Stimulated activated CD4-positive, alpha-beta T cell treated with anti-CD3 and anti-CD28 coated beads, Interleukin-2, amount 100 ng/mL, for 48 hours (primary cell): ENCODE measurements at regions not wholly inside any gene's neighbourhood (a gene's known extent, or its start where the extent isn't known, plus 50 kb on each side); places are given as distances from the start of the nearest gene placed in this dataset.
"Not testable (repeated sequence)": the region's sequence is repeated elsewhere in the genome, so short reads cannot be mapped to it uniquely, and the experiment has no call there.

ENCODE experiments used
- DNase-seq, 2 donors: peaks; one replicate each; pipeline ENCODE4 v3.0.0-alpha.2; 2020

DNA sequence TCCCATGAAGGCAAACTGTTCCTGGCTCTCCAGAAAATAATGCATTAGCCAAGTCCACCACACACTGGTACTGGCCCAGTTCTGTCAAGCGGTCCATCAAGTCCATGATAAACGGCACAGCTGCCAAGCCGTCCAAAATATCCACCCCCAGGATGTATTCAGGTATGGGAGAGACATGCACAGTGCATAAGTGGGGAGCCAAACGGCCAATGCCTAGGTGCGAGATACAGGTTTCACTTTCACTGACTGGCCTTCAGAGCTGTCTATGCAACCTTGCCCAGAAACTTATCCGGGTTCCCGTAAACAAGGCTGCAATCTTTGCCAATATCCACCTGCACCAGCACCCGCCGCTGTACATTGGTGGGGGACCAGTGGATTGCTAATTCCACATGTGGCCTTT, 795.8 kb downstream of the EFNA5 start:
- no peak for DNase-seq

DNA sequence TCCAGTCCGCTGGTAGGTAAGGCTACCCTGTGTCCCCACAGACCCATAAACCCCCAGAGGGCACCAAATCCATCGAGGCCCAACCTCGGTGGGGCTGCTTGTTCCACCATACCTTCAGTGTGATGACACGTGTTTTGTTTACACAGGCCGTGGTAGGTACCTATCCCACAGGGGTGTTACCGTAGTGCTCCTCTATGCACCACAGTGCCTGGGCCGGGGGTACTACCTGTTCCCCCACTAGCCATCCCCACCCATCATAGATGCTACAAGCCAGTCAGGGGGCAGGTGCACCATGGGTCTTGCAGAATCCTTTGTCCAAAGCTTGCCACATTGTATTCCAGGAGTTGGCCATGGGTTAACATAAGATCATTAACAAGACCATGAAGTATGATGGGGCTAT, 796.2 kb downstream of the EFNA5 start:
- DNase-seq: no peak

DNA sequence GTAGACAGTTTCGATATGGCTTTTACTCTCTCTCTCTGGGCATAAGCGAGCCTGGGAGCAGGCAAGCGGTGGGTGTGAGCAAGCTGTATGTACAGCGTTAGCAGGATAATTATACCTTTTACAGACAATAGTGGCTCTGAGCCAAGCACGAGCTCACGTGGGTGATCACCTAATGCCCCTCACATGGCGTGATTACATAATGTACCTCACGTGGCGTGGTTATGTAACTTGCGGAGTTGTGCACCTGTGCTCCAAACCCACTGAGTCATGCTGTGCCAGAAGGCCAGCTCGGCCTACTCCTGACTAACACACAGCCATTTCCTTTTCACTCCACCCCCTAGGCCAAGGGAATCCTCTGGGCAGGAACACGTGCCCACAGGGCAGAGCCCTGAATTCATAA, 797.2 kb downstream of the EFNA5 start:
- no peak for DNase-seq

DNA sequence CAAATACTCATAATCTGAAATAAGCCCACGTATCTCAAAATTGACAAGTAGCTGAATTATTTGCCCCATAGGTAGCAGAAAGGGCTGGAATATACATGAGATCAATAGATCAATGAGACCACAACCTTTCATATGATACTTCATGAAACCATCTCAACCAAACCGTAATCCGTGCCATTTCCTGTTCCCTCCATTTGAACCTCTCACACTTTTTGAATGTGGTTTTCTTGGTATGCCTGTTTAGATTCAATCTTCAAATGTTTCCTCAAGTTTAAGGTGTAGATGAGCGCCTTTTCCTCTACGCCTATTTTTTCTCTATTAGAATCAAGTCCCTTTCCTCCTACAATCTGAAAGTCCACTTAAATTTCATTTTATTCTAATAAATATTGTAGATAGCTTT, 805.5 kb downstream of the EFNA5 start:
- no peak for DNase-seq

DNA sequence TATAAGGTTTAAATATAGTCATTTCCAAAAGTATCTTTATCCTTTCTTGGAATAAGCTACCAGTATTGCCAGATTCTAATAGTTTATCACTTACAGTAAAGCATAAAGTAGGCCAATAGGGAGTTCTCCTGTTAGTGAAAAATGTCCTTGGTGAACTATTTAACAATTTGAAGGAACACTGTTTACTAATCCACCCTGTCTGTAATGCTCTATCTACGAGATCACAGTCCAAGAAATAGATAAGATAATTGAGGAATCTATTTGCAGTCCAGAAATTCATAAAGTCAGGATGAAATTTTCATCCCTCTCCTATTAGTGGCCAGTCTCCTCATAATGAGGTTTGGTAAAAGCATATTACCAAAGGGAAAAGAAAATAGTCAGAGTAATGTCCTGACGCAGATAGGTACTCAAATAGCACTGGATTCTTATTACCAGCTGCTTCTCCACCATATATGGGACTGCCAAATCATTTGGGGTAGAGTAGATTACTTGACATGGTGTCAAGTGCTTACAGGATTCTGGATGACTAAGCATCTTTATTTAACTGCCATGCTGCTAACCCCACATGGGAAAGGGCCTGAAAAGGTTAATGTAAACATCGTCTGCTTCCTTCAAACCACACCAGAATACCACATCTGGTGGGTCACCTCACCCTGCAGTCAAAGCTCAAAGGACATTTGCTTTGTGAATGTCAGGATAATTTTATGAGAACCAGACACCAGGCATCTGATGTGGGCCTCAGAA, 808.1 kb downstream of the EFNA5 start:
- no peak for DNase-seq

DNA sequence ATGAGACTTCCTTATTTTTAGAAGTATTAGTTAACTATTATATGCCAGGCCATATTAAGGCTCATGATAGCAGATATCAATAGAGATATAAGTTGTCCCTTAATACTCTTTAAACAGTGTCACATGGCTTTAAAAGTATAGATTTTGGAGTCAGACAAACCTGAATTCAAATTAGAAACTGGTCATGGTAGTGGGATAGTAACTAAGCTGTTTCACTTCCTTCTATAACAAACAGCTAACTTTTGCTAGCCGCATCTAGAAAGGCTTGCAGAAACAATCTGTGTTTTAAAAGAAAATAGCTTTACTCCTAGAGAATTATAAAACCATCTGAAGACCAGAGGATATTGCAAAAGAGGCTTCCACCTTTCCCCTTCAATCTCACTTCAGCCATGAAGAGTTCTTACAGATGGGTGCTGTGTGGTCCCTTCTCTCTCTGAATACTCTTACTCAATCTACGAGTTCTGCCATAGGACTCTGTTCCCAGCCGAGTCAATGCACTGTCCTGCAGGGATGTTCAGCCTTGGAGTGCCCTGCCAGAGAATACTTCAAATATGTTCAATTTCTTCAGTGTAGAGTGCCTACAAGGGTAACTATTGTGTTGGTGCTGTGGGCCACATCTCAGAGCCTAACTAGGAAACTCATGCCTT, 810.2 kb downstream of the EFNA5 start:
- no peak for DNase-seq

DNA sequence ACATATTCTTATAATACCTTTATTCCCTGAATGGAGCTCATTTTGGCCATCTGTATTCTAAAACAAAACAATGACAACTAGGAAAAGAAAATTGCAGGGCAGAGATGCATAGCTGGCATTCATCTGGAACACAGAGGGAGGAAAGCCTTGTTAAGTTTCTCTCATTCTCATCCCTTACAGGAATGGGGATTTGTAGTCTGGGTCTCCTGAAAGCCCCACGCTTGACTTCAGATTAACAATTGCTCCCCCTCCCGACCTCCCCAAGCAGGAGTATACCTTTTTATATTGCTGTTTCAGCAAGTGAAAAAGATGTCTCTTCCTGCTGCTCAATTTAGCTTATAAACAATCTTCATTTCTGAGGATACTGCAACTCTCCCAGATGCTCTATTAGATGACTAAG, 812.1 kb downstream of the EFNA5 start:
- DNase-seq: no peak

DNA sequence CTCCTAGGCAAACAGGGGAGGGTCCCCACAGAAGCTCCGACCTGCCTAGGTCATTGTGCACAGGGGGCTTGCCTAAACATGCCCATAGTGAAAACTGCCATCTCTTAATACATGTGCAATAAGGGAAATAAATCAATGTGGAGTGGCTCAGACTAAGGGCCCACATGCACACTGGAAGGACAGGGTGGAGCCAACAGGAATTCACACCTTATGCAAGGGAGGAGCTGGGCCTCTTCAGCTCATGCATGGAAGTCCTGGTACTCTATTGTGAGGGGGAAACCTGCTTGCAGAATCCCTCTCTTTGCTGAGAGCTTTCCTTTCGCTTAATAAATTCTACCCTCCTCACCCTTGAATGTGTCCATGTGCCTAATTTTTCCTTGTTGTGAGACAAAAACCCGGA, 815.8 kb downstream of the EFNA5 start:
- DNase-seq: no peak

DNA sequence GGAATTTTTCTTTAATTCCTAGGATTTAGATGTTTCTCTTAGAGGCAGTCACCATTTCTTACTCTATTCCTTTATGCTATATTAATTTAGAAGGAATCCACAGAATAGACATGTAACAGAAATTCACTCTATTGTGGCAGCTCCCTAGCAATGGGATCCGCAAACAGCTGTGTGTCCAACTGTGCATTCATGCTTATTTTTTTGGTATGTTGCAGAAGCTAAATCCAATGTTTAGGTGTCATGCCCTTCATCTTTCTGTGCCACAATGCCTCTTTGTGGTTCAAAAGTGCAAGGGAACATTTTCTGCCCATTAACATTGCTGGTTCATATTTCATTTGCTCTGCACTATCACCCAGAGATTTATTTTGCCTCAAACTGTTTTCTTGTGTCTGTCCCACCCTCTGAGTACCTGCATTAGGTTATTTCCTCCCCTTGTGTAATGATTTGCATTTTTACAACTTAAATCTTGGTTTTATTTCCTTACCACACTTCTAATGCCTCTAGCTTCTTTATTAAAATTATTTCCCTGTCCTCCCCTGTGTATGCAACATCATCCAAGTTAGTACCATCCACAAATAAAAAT, 816.5 kb downstream of the EFNA5 start:
- DNase-seq: no peak

DNA sequence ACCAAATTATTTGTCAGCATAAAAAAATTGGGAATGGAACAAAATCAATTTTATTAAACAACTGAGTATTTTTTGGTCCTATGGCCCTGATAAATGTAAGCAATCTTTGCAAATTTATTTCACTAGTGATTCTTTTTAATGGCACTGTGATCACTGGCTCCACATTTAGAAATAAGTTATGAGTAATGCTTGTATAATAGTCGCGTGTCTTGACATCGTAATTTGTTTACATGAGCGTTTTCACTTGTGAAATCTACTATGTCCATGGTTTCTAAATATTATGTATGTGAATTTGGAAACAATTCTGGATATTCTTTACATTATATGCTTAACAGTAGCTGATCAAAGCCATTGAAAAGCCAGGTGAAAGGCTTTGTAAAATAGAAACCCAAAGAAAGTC, 817.5 kb downstream of the EFNA5 start:
- no peak for DNase-seq

DNA sequence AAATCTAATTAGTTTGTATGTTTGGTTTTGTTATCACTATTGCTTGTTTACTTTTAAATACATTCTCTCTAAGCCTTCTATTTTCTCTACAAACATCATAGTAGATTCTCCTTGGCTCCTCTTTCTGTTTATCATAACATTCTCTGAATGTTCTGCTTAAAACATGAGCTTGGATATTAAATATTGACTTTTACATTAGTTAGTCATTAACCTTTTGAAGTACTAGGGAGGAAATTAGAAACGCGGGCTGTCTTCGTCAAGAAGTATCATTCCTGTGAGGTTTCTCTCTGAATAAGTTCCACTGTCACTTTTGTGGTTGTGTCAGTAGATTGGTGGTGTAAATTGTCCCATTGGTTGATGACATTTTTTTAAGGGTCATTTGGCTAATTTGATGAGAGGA, 821.5 kb downstream of the EFNA5 start:
- DNase-seq: no peak

DNA sequence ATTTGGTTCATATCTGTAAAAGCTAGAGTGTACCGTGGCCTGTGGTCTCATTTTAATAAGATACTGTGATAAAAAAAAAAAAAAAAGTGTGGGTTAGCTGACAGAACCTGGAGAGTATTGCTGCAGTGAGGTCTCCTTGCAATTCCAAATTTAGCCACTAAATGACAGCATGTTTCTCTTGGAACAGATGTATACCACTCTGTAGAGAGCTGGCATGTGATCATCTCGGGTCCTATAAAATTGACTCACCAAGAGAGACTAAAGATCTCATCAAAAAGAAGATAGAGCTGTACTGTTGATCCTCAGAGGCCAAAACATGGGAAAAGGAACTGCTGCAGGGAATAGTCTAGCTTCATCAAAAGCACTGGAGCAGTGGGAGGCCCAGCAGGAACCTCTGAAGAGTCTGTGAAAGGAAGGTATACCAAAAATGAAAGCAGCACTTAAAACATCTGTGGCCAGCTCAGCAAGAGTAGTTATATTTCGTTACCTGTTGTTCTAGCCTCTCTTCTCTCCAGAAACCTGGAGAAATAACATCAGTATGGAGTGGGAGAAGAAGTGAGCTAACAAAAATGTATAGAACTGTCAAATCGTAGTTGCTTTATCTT, 826.8 kb downstream of the EFNA5 start:
- DNase-seq: no peak

DNA sequence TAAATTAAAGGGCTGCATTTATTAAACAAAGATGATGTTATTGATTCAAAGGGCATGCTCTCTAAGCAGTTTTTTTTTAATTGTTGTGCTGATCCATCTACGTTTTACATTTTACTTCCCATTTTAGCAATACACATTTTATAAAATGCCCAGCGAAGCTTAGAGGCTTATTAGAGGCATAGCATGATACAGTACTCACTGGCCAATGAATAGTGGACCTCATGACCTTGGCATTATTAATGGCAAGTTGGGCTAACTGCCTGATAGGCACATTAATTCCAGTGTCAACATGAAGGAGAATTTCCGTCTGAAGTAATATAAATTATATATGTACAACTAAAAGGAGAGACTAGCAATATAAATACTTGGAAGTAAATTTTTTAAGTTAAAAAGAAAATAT, 837.2 kb downstream of the EFNA5 start:
- no peak for DNase-seq

DNA sequence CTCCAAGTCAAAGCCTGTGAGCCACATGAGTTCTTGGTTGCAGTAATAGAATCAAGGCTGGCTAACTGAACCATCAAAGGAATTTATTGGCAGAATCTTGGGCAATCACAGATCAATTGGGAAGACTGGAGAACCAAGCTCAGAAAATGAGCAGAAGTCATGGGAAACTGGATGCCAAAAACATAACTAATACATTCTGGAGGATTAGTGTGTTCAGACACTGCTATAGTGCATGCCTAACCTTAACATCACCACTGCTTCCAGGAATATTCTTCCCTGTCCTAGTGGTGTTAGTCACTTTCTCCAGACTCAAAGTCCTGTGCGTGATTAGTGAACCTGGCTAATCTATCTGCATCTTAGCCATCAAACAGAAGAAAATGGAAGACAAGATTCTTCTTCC, 843.7 kb downstream of the EFNA5 start:
- DNase-seq: no peak

DNA sequence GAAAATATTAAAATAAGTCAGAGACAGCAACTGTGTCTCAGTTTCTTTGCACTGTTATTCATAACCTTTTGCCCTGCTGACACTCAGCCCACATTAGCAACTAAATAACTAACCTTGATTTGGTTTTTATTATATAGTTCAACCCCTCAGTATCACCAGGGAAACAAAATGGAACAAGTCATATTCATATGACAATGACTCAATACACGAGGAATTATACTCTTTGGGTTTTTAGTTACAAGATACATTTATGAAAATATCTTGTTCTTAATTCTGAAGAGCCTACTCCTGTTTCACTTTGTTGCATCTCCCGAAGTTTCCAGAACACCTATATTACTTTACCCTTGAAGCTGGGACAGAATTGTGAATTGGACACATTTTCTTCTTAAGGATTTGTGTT, 845.4 kb downstream of the EFNA5 start:
- no peak for DNase-seq

DNA sequence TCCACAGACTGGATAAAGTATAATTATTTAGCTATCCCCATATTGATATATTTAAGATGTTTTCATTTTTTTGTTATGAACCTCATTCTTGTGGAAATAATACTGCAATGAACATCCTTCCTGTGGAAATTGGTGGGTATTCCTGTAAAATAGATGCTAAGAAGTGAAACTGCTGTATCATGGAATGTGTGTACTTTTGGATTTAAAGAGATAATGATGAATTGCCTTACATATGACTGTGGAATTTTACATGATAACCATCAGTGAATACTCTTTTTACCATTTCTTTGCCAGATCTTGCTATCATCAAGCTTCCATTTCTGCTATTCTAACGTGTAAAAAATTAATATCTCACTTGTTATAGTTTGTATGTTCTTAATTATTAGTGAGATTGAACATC, 847.9 kb downstream of the EFNA5 start:
- no peak for DNase-seq

DNA sequence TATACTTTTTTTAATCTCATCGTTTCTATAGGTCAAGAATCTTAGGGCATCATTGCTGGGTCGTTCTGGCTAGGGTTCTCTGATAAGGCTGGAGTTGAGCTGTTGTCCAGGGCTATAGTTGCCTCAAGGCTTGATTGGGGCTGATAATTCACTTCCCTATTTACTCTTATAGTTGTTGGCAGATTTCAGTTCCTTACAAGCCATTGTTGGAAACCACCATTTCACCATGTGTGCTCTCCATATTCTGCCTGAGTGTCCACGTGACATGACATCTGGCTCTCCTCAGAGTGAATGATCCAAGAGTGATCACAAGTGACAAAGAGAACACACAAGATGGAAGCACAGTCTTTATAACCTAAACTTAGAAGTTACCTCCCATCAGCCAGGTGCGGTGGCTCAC, 852.2 kb downstream of the EFNA5 start:
- no peak for DNase-seq

DNA sequence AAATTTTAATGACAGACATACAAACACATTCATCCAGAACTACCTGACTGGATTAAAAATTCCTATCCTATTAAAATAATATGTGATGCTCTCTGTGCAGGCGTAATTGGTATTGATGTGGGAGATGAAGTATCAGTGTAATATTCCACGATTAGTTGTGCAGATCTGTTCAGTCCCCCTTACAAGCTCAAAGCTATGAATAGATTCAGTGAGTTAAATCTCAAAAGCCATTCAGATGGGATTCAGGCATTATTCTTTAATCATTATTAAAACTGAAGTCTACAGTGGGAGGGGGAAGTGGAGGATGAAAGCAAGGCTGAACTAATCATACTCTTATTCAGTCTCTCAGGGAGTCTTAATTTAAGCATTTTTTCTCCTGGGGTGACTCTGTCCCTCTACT, 855.8 kb downstream of the EFNA5 start:
- no peak for DNase-seq

DNA sequence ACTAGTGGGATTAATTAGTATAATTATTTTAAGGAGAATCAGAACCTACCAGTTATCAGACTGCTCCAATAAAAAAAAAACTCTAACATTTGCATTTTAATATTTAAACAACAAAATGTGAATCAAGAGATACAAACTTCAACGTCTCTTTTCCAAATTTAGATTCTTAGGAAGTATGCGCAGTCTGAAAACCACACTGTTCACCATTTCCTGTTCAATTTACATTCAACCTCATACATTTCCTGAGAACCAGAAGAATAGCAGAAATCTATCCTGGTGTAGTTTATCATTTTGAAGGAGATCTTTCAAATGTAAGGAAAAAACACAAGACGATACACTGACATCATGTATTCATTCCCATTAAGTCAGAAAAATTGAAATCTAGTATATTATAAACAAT, 869.2 kb downstream of the EFNA5 start:
- no peak for DNase-seq

DNA sequence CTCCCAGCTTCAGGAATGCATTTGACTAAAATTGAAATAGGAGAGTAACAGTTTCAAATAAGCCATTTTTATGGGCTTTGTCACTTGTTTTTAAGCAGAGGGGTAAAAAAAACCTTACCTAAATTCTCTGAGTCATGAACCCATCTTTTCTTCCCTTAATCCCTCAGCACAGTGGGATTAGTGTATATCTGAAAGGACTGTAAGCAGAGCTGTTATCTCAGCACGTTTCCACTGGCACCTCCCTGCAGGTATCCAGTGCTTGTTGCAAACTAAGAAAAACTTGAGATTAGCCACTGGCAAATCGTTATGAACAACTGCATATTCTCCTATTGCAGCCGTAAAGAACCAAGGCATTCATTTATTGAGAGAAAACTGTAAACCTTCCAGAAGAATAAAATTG, 872.7 kb downstream of the EFNA5 start:
- no peak for DNase-seq

DNA sequence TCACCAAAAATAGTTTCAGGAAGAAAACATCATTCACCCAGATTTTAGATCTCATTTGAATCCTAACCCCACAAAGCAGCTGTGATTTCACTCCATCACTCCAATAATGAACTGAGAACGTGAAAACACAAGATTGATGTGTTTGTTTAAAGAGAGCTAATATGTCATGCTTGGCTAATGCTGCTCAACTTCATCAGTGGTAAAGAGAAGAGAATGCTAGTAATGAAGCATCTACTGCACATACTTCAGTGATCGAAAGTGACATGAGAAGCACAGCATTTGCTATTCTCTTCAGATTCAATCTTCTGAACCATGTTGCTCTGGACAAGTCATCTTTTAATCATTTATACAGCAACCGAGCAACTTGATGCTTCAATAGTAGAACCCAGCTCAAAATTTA, 874.7 kb downstream of the EFNA5 start:
- DNase-seq: no peak

DNA sequence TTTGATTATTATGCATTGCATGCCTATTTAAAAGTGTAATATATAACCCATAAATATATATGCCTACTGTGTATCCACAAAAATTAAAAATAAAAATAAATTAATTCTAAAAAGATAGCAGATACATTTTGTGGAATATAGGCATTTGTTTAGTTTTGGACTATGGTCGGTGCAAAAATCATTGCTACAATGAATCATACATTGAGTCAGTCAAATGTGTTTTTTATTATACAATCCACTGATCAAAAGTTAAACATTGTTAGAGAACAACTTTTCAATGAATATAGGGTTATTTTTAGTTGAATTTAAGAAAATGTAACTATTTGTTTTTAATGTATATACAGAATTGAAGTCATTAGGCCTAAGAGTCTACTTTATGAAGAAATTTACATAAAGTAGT, 885.9 kb downstream of the EFNA5 start:
- DNase-seq: no peak

DNA sequence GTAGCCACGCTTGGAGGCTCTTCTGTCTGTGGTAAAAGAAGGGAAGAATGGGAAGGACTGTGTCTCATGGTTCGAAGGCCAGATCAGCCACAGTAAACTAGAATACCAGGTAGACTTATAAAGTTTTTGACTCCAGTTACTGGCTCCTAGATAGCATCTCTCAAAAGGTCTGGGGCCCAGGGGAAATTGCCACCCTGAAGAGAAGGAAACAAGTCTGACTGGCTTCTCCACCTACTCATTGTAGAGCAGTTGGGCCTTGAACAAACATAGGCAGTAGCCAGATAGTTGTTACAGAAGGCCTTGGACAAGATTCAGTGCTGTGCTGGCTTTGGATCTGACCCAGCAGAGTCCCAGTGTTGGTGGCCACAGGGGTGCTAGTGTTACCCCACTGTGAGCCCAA, 890.4 kb downstream of the EFNA5 start:
- DNase-seq: no peak

DNA sequence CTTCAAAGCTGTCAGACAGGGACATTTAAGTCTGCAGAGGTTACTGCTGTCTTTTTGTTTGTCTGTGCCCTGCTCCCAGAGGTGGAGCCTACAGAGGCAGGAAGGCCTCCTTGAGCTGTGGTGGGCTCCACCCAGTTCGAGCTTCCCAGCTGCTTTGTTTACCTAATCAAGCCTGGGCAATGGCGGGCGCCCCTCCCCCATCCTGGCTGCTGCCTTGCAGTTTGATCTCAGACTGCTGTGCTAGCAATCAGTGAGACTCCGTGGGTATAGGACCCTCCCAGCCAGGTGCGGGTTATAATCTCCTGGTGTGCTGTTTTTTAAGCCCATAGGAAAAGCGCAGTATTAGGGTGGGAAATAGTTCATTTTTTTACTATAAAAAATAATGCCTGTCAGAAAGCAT, 894.2 kb downstream of the EFNA5 start:
- not testable (repeated sequence) for DNase-seq
